OCI-LY1 (cell line): ENCODE measurements at regions not wholly inside any gene's neighbourhood (a gene's known extent, or its start where the extent isn't known, plus 50 kb on each side); places are given as distances from the start of the nearest gene placed in this dataset.

Experiments used
- H2AFZ ChIP-seq: fragments of 200-600 bp; sonication (generic), shearing (Covaris generic); 2 replicates; pipeline ENCODE4 v1.6.0; 2014; ENCODE audit warnings: antibody characterized with exemption, mild to moderate bottlenecking, low read length
- H3F3A ChIP-seq: fragments of 200-600 bp; sonication (generic), shearing (Covaris generic); 2 replicates; pipeline ENCODE4 v1.6.0; 2014; ENCODE audit warnings: mild to moderate bottlenecking, antibody characterized with exemption, low read length, moderate library complexity; ENCODE audit not compliant: insufficient read depth
- H3K27ac ChIP-seq: fragments of 200-600 bp; sonication (generic); 2 replicates; pipeline ENCODE4 v1.5.1; 2014; ENCODE audit warnings: low read length, mixed run types, mild to moderate bottlenecking, low read depth; ENCODE audit not compliant: poor library complexity, severe bottlenecking
- H3K27me3 ChIP-seq: fragments of 200-600 bp; sonication (generic); 2 replicates; pipeline ENCODE4 v1.6.0; 2014; ENCODE audit warnings: antibody characterized with exemption, mild to moderate bottlenecking, low read length, moderate library complexity; ENCODE audit not compliant: insufficient read depth
- H3K36me3 ChIP-seq: fragments of 200-600 bp; sonication (generic); 2 replicates; pipeline ENCODE4 v1.6.1; 2014; ENCODE audit warnings: mild to moderate bottlenecking, antibody characterized with exemption, low read length, moderate library complexity, mixed read lengths; ENCODE audit not compliant: insufficient read depth
- H3K4me1 ChIP-seq: fragments of 200-600 bp; sonication (generic); 2 replicates; pipeline ENCODE4 v1.5.1; 2014; ENCODE audit warnings: mild to moderate bottlenecking, low read length, moderate library complexity; ENCODE audit not compliant: insufficient read depth, severe bottlenecking
- H3K4me2 ChIP-seq: fragments of 200-600 bp; sonication (generic), shearing (Covaris generic); 2 replicates; pipeline ENCODE4 v1.6.1; 2014; ENCODE audit warnings: low read length
- H3K4me3 ChIP-seq: fragments of 200-600 bp; sonication (generic); 2 replicates; pipeline ENCODE4 v1.5.1; 2014; ENCODE audit warnings: low read length, low read depth, mild to moderate bottlenecking, mixed read lengths; ENCODE audit not compliant: poor library complexity, severe bottlenecking
- H3K79me2 ChIP-seq: fragments of 200-600 bp; shearing (Covaris generic); 2 replicates; pipeline ENCODE4 v1.6.1; 2016; ENCODE audit warnings: mixed run types, low read length, mixed read lengths; ENCODE audit not compliant: insufficient read depth
- H3K9ac ChIP-seq: fragments of 200-600 bp; sonication (generic), shearing (Covaris generic); 2 replicates; pipeline ENCODE4 v1.6.1; 2014; ENCODE audit warnings: mild to moderate bottlenecking, low read length, mixed read lengths
- H3K9me2 ChIP-seq: fragments of 200-600 bp; sonication (generic), shearing (Covaris generic); 2 replicates; pipeline ENCODE4 v1.6.1; 2014; ENCODE audit warnings: low read depth, mild to moderate bottlenecking, low read length, mixed read lengths
- H3K9me3 ChIP-seq: fragments of 200-600 bp; shearing (Covaris generic); 2 replicates; pipeline ENCODE4 v1.6.1; 2014; ENCODE audit warnings: low read length, mixed read lengths
- H4K20me1 ChIP-seq: fragments of 200-600 bp; sonication (generic), shearing (Covaris generic); 2 replicates; pipeline ENCODE4 v1.6.0; 2016; ENCODE audit warnings: mild to moderate bottlenecking, low read length; ENCODE audit not compliant: insufficient read depth
- EZH2 ChIP-seq: fragments of 200-600 bp; sonication (generic), shearing (Covaris generic); IDR thresholded peaks from 2 replicates; pipeline ENCODE4 v1.8.0; 2017; ENCODE audit warnings: borderline replicate concordance, mixed run types, mild to moderate bottlenecking, antibody characterized with exemption, low read length, moderate library complexity, mixed read lengths
- TF ChIP-seq, protein P1 (sequence below): fragments of 200-600 bp; sonication (generic), shearing (Covaris generic); IDR thresholded peaks from 2 replicates; pipeline ENCODE4 v1.5.1; 2017; ENCODE audit warnings: mild to moderate bottlenecking, antibody characterized with exemption, low read length, moderate library complexity, mixed read lengths

DNA sequence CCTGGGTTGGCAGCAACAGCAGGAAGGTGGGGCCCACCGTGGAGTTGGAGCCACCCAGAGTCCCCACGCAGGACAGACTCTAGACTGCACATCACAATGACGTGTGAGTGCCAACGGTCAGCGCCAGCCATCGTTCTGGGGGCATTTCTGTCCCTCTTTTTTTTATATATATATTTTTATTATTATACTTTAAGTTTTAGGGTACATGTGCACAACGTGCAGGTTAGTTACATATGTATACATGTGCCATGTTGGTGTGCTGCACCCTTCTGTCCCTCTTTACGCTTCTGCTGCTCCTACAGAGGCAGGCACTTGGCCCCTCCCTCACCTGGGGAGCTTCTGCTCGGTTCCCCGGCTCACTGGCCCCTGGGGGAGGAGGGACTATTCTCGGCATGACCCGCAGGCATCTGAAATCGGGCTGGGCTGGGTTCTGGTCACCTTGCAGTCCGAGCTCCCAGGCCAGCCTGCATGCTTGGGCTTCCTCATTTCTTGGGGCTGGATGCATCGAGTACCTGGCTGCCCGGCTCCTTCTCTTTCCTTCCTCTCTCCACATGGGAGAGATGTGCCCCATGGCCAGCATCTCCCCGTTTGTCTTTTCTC, 787.4 kb downstream of the TBC1D22A start:
- no peaks in the 10 kb centered on the region for H3K9me3 ChIP-seq
- H3K79me2 ChIP-seq: no peaks in the 10 kb centered on the region
- no peak overlapping the region for H3K4me2 ChIP-seq
- no peak overlapping the region for H3K9ac ChIP-seq
- no peaks in the 10 kb centered on the region for H3K4me1 ChIP-seq
- H3K4me3 ChIP-seq: no peak overlapping the region
- H2AFZ ChIP-seq: no peak overlapping the region
- no peaks in the 10 kb centered on the region for H4K20me1 ChIP-seq
- no peak overlapping the region for H3K27ac ChIP-seq
- H3K36me3 ChIP-seq: no peaks in the 10 kb centered on the region
- no peaks in the 10 kb centered on the region for H3F3A ChIP-seq
- no peaks in the 10 kb centered on the region for H3K9me2 ChIP-seq
- TF ChIP-seq, protein P1, sequence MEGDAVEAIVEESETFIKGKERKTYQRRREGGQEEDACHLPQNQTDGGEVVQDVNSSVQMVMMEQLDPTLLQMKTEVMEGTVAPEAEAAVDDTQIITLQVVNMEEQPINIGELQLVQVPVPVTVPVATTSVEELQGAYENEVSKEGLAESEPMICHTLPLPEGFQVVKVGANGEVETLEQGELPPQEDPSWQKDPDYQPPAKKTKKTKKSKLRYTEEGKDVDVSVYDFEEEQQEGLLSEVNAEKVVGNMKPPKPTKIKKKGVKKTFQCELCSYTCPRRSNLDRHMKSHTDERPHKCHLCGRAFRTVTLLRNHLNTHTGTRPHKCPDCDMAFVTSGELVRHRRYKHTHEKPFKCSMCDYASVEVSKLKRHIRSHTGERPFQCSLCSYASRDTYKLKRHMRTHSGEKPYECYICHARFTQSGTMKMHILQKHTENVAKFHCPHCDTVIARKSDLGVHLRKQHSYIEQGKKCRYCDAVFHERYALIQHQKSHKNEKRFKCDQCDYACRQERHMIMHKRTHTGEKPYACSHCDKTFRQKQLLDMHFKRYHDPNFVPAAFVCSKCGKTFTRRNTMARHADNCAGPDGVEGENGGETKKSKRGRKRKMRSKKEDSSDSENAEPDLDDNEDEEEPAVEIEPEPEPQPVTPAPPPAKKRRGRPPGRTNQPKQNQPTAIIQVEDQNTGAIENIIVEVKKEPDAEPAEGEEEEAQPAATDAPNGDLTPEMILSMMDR: no peak
- no peak for TF ChIP-seq EZH2
- peaks cover 17% of the 10 kb centered on the region; the same call in 1 of the 2 replicates for H3K27me3 ChIP-seq

DNA sequence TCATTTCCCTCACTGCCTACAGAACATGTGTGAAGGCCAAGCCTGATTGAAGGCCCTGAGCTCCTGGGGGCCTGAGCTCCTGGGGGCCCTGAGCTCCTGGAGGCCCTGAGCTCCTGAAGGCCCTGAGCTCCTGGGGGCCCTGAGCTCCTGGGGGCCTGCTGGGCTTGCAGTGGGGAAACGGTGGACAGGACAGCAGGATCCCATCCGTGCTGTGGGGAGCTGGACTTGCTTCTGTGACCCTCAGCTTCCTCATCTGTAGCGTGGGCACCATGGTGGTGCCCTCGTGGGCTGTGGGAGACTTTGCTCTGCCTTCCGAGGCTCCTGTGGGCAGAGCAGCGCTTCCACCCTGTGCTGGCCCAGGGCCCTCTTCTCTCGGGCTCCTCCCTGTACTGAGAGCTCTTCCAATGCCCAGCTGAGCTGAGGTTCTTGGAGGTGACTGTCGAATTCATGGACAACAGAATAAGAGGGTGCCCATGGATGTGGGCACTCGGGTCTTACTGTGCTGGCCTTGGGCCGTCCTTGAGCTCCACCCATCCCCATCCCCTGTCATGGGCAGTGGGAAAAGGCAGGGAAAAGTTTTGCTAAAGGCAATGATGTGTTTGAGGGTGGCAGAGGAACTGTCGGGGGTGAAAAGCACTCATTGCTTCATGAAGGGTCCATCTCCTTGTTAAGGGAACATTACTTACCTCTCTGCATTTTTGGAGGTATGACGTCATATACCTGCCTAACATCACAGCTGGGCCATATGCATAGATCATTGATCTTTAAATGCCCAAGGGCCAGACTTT, 786.7 kb downstream of the TBC1D22A start:
- H3K4me1 ChIP-seq: no peaks in the 10 kb centered on the region

DNA sequence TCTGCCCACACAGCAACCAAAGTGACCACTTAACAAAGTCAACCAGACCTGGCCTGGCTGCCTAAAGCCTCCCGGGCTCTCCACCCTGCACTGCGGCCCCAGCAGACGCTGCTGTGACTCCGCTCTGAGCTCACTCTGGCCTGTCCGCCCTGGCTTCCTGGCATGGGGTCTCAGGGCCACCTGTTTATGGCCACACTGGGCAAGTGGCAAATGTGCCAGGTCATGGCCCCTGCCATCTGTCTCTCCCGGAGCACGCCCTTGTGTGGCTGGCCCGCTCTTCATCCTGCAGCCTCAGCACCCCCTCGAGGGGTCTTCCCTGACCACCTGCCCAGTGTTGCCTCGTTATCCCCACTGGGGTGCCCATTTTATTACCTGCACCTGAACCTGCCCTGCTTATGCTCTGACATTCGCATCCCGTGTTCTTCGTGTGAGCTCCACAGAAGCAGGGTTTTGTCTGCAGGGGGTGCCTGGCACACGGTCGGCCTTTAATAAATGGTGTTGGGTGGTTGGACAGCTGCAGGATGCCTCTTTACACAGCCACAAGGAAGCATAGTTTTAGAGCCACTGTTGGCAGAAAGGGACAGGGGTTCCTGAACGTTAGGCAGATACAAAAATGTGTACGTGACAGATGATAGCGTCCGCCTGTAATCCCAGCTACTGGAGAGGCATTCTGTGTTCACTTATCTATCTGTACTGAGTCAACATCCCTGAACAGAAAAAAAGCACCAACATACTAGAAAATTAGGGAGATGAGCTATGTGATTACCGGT, 785.6 kb downstream of the TBC1D22A start:
- Histone ChIP-seq H2AFZ (no peak overlapping the region), H3K27ac (no peak overlapping the region), H4K20me1 (no peaks in the 10 kb centered on the region), H3K9me2 (no peaks in the 10 kb centered on the region), H3K4me2 (no peak overlapping the region), H3K4me3 (no peak overlapping the region), H3F3A (no peaks in the 10 kb centered on the region), H3K79me2 (no peaks in the 10 kb centered on the region), H3K9me3 (no peaks in the 10 kb centered on the region), H3K27me3 (peaks cover 11% of the 10 kb centered on the region; the same call in 1 of the 2 replicates), H3K36me3 (no peaks in the 10 kb centered on the region), H3K9ac (no peak overlapping the region), H3K4me1 (no peaks in the 10 kb centered on the region)
- no peak for TF ChIP-seq EZH2
- TF ChIP-seq, protein P1: no peak

More for the DNA sequence above, 786.7 kb downstream of the TBC1D22A start:
- no peak overlapping the region for H2AFZ ChIP-seq
- TF ChIP-seq, protein P1: no peak
- no peak for TF ChIP-seq EZH2
- no peaks in the 10 kb centered on the region for H3K79me2 ChIP-seq
- no peaks in the 10 kb centered on the region for H3F3A ChIP-seq
- no peaks in the 10 kb centered on the region for H3K9me3 ChIP-seq
- peaks cover 17% of the 10 kb centered on the region; the same call in 1 of the 2 replicates for H3K27me3 ChIP-seq
- H3K4me2 ChIP-seq: no peak overlapping the region
- no peaks in the 10 kb centered on the region for H3K9me2 ChIP-seq
- no peak overlapping the region for H3K9ac ChIP-seq
- H3K36me3 ChIP-seq: no peaks in the 10 kb centered on the region
- no peak overlapping the region for H3K4me3 ChIP-seq
- H4K20me1 ChIP-seq: no peaks in the 10 kb centered on the region
- H3K27ac ChIP-seq: no peak overlapping the region
